Skin of body (tissue), 1 donor: ENCODE measurements at regions not wholly inside any gene's neighbourhood (a gene's known extent, or its start where the extent isn't known, plus 50 kb on each side); places are given as distances from the start of the nearest gene placed in this dataset.
"Not testable (repeated sequence)": the region's sequence is repeated elsewhere in the genome, so short reads cannot be mapped to it uniquely, and the experiment has no call there.

Experiments used
- DNase-seq: peaks from one replicate; lab custom pipeline; 2025; lab: John Stamatoyannopoulos, UW

DNA sequence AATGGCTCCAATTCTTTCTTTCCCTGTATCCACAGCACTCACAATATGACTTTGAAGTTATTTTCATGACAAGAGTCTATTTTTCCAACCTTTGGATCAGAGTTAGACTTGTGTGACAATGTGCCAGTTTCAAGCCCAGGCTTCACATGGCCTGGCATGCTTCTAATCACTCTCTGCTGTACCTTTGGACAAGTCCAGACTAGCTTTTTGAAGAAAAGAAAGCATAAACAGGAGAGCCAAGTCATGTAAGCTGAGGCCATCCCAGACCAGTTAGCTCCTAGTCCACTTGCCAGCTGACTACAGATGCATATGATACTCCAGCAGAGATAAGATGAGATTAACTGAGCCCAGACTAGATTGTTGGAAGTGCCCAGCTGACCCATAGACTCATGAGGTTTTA lies 513.6 kb upstream of the C9orf72 start:
- DNase-seq = no peak

DNA sequence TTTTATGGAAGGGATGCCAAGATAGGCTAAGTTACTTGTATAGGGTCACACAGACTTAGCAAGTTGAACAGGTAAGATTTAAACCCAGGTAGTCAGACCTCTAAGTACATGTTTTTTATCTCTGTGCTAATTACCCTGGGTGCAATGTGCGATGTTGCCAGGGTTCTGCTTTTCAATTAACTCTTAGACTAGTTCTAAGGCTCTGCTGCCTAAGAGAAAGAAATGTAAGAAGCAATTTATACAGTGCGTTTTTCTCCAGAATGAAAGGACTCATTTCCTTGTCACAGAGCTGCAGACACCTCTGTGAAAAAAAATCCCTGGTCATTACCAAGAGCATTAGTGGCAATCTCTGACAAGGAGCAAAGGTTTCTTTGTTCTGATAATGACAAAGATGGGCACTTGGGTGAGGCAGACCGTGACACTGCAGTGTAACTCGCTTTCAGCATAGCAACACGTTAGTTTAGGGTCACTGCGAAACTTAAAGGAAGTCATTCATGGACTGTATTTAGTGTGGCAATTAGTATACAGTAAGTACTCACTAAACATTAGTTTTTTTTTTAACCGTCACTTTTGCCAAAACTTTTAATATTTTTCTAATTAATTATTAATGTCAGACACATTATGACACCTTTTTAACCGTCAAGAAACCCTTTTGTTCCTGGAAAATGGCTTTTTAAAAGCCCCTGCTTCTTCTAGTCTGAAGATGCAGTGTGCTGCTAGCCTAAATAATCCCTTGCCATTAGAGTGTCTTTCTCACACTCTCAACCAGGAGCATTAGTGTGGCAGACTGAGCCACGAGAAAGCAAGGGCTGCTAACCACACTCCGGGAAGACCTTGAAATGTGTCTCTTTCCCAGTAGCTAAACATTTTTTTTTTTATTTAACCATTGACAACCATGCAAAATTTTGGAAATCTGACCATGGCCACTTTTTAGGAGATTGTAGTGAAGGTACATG lies 520.0 kb upstream of the C9orf72 start:
- DNase-seq = no peak

GRCh38 chr9:28101509-28101908 lies 528.2 kb upstream of the C9orf72 start:
- DNase-seq = no peak

GRCh38 chr9:28105001-28105400 lies 531.7 kb upstream of the C9orf72 start:
- DNase-seq = no peak

DNA sequence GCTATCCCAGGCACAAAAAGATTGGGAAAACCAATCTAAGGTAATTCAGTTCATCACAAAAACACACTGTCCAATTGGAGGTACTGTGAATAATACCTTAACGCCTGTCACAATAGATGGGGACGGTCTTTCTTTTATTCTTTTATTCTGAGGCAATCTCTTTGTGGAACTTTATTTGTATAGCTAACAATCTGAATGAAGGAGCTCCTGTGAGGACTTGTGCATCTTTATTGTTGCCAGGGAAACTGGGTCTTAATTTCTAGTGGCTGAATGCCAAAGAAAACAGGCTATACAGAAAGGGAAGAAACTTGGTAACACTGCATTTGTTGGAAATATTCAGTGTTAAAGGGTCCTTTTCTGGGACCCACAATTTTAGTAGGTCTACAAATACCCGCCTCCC lies 546.9 kb upstream of the C9orf72 start:
- no peak for DNase-seq

- no peak for DNase-seq
Observed at GRCh38 chr9:28120626-28121025, 547.3 kb upstream of the C9orf72 start.

DNA sequence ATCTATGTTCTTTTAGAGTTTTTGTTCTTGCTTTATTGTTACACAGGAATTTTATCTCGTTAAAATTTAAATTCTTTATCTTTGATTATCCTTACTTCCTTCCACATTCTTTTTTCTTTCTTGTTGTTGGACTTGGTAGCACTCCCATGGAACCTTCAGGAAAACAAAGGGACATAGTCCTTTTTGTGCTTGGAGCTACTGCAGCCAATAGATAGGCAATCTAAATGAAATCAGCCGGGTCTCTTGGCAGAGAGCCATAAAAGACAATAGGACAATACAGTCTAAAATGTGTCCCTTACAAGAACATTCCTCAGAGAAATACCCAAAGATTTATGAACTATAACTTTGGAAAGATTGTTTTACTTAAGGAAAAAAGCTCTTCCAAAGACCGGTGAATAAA lies 548.1 kb upstream of the C9orf72 start:
- DNase-seq = no peak

DNA sequence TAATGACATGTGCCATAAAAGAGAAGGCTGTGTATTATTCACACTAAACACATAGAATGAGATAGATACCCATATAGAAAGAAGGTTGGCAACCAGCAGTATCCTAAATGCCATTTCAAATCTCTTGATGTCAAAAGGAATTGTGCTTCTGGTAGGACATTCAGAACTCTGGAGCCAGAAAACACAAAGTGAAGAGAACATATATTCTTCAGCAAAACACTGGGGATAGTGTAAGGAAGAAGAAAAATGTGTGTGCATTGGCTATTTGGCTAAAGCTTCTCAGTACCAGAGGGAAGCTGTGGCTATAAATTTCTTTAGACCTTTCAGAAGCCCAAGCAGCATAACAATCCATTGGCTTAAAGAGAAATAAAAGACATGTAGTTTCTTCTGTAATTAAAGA lies 551.6 kb upstream of the C9orf72 start:
- no peak for DNase-seq

DNA sequence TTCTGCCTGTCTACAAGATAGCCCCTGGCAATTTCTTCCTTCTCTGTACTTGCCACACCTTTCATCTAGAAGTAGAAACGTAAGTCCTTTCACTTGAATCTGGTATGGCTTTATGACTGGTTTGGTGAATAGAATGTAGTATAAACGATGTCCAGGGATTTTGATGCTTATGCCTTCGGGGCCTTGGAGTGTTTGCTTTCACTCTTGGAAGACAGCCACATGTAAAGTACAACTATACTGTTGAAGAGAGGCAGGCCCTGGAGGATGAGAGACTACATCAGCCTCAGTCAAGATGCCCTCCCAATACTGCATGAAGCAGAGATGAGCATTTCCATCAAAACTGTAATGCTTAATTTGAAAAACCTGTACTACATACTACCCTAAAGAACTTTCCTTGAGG lies 553.8 kb upstream of the C9orf72 start:
- DNase-seq = no peak

GRCh38 chr9:28134446-28134976 lies 561.2 kb upstream of the C9orf72 start:
- no peak for DNase-seq

DNA sequence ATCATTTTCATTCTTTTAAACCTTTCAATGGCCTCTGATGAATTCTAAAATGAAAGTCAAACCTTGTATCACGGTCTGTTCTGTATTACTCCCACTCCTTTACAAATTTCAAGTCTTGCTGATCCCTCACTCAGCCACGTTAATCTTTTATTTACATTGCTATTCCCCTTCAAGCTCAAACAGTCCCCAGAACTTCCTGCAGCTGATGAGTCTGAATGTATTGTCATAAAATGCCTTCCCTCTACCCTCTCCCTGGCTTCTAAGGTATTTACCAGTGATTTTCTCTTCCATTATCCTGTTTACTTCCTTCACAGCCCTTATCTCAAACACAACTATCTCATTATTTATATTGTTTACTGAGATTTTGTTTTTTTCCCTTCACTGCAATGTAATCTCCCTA lies 562.3 kb upstream of the C9orf72 start:
- no peak for DNase-seq

DNA sequence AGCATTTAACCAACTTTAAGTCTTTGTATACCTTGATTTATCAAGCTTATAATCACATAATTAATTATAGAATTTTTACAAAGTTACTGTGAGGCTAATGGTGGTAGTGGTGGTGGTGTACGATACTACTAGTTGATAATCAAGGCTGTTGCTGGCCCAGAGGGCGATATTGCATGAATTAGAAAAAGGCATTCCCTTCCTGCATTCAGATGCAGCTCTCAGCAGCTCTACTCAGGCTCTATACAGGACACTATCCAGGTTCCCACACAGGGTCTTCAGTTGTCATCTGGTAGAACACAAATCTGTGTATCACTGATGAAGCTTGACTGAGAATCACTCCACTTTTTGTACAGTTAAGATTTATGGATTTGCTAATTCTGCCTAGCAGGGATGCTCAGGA lies 562.8 kb upstream of the C9orf72 start:
- DNase-seq = no peak

- not testable (repeated sequence) for DNase-seq
Observed at GRCh38 chr9:28147430-28147829, 574.1 kb upstream of the C9orf72 start.

- not testable (repeated sequence) for DNase-seq
Observed at GRCh38 chr9:28147923-28148597, 574.8 kb upstream of the C9orf72 start.

DNA sequence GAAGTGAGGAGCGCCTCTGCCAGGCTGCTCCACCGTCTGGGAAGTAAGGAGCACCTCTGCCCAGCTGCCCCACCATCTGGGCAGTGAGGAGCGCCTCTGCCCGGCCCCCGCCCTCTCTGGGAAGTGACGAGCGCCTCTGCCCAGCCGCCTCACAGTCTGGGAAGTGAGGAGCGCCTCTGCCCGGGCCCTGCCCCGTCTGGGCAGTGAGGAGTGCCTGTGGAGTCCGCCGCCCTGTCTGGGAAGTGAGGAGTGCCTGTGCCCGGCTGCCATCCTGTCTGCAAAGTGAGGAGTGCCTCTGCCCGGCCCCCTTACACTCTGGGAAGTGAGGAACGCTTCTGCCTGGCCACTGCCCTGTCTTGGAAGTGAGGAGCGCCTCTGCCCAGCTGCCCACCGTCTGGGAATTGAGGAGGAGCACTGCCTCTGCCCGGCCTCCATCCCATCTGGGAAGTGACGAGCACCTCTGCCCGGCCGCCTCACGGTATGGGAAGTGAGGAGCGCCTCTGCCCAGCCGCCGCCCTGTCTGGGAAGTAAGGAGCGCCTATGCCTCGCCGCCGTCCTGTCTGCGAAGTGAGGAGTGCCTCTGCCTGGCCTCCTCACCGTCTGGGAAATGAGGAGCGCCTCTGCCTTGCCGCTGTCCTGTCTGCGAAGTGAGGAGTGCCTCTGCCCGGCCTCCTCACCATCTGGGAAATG lies 576.2 kb upstream of the C9orf72 start:
- not testable (repeated sequence) for DNase-seq

GRCh38 chr9:28155067-28155466 lies 581.8 kb upstream of the C9orf72 start:
- DNase-seq = no peak

DNA sequence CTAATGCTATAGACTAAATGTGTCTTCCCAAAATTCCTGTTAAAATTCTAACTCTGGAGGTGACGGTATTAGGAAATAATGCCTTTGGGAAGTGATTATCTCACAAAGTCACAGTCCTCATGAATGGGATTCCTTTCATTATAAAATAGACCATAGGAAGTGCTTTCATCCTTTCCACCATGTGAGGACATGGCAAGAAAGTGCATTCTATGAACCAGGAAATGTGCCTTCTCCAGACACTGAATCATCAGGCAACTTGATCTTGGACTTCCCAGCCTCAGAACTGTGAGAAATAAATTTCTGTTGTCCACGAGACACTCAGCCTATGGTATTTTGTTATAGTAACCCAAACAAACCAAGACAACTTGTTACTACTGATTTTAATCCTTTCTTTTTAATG lies 582.4 kb upstream of the C9orf72 start:
- DNase-seq = no peak

DNA sequence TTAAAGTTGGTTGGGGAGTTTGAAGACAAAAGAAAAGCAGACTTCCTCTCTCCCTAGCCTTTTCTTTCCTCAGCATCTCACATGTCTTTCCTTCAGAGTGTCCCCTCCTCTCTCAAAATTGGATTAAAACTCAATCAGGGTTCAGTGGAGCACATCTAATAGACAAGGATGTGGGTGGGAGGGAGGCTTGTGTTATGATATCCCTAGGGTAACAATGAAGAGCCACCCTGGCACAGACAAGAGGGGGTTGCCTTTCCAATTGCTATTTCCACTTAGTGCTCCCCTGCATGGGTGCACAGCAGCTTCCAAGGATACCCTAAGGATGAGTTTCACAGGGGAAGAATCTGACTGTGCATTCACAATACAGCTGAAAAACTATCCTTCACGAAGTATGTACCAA lies 585.2 kb upstream of the C9orf72 start:
- DNase-seq = no peak

GRCh38 chr9:28163619-28164018 lies 590.3 kb upstream of the C9orf72 start:
- no peak for DNase-seq

DNA sequence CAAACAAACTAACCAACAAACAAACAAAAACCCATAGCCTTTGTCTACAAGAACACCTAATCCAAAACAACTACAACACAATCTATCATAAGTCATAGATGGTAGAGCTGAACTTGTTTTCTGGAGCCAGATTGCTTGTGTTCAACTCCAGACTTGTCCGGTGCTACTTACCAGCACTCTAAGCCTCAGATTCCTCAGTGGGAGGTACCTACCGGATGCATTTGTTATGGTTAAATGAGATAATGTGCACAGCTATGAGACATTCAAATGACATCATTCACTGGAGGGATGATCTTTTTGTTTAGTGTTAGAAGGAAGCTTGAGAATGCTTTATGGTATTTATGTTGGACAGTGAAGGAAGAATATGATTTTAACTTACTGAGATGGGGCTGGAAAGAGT lies 592.9 kb upstream of the C9orf72 start:
- no peak for DNase-seq

DNA sequence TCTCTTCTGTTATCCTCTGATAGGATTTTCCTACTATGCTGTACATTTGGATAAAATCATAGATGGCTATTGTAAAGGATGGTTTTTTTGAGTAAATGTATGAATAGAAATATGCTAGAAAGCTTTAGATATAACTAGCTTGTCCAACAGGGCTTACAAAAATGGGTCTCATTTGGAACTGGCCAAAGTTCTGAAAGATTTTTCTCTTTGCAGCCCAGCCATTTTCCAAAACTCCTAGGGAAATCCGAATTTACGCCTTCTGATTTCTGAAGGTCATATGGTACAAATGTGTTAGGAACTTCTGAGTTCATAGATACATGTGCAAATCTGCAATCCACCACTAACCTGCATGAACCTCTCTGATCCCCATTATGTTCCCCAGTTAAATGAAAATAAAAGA lies 603.9 kb upstream of the C9orf72 start:
- no peak for DNase-seq

DNA sequence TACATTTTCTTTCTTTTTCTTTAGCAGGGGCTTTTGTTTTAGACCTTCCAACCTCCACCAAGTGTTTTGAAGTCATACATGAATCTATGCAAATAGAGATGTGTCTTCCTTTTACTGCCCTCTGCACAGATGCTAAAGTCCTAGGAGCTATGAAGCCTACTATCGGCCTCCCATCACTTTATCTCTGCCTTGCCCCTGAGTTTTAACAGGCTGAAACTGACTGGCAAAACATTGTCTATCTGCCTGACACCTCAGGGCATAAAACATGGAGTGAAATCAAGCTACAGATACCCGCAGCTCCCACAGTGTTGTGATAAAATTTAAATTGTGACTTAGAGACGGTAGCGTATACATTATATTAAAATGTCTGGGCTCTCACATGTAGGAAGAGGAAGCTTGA lies 604.6 kb upstream of the C9orf72 start:
- DNase-seq = no peak
